Upper lobe of left lung (tissue), 6 donors: ENCODE measurements at regions not wholly inside any gene's neighbourhood (a gene's known extent, or its start where the extent isn't known, plus 50 kb on each side); places are given as distances from the start of the nearest gene placed in this dataset.
"Not testable (repeated sequence)": the region's sequence is repeated elsewhere in the genome, so short reads cannot be mapped to it uniquely, and the experiment has no call there.

Experiments used
- ATAC-seq, 2 donors: fragments of 200-7000 bp; cut with Tn5 transposase; one replicate each; pipeline ENCODE4 v1.9.1; 2022; ENCODE audit warnings: mild to moderate bottlenecking in 2 of 2, moderate library complexity in 2 of 2; ENCODE audit not compliant: low FRiP score in 2 of 2
- DNase-seq, 2 donors: peaks; one replicate each; pipeline ENCODE4 v3.0.0-alpha.2; 2019 to 2020
- H3K27ac ChIP-seq, 4 donors: fragments of 200-600 bp; sonication (generic); one replicate each; pipeline ENCODE4 v1.5.1; 2016 to 2019
- H3K27me3 ChIP-seq, 4 donors: fragments of 200-600 bp; sonication (generic); one replicate each; pipeline ENCODE4 v1.5.1; 2017 to 2019
- H3K36me3 ChIP-seq, 4 donors: fragments of 200-600 bp; sonication (generic); one replicate each; pipeline ENCODE4 v1.5.1; 2016 to 2019
- H3K4me1 ChIP-seq, 4 donors: fragments of 200-600 bp; sonication (generic); one replicate each; pipeline ENCODE4 v1.5.1; 2018 to 2019
- H3K4me3 ChIP-seq, 4 donors: fragments of 200-600 bp; sonication (generic); one replicate each; pipeline ENCODE4 v1.5.1; 2017 to 2019; ENCODE audit warnings: mild to moderate bottlenecking in 2 of 4, moderate library complexity in 1 of 4
- H3K9me3 ChIP-seq, 4 donors: fragments of 200-600 bp; sonication (generic); one replicate each; pipeline ENCODE4 v1.5.1; 2018 to 2019
- CTCF ChIP-seq, 6 experiments: fragments of 450-650 bp in 4 of 6; fragments of 200-600 bp in 2 of 6; sonication (generic) in 2 of 6; IDR thresholded peaks; one replicate each; pipeline ENCODE4 v1.5.1; 2016 to 2019; ENCODE audit warnings: antibody characterized with exemption in 6 of 6
- EP300 ChIP-seq, 4 donors: sonication (generic); formaldehyde crosslinking; IDR thresholded peaks; one replicate each; pipeline ENCODE4 v1.5.1; 2017; ENCODE audit warnings: antibody characterized with exemption in 4 of 4, control low read depth in 2 of 4
- POLR2A ChIP-seq, 4 donors: fragments of 450-650 bp; IDR thresholded peaks; one replicate each; pipeline ENCODE4 v1.5.1; 2016 to 2017; ENCODE audit warnings: antibody characterized with exemption in 4 of 4, mild to moderate bottlenecking in 2 of 4
- POLR2AphosphoS5 ChIP-seq, 2 donors: sonication (generic); formaldehyde crosslinking; IDR thresholded peaks; one replicate each; pipeline ENCODE4 v1.5.1; 2017; ENCODE audit warnings: antibody characterized with exemption in 2 of 2
- WGBS, 2 donors: methylation state at CpG; one replicate each; pipeline ENCODE4 v1.1.5; 2017 to 2018; 5-methylcytosine and 5-hydroxymethylcytosine counted together
- donor health status: DM: no; HTN: no; CAD: no; lungs with moderate emphysema.
- donor health status: DM: no; HTN: yes; CAD: no; lungs with severe emphysema.

GRCh38 chr3:56940321-56940720, 120.1 kb upstream of the SPATA12 start:
- 74 to 77% methylated on average over 4 of the region's 4 CpGs for WGBS, 2 donors
- Histone ChIP-seq H3K27ac (no peak overlapping the region), H3K9me3 (peaks cover 0 to 3% (median 0%) of the 10 kb centered on the region in 4 donors), H3K4me3 (no peak overlapping the region), H3K27me3 (no peaks in the 10 kb centered on the region), H3K4me1 (peaks cover 0 to 10% (median 0%) of the 10 kb centered on the region in 4 donors), H3K36me3 (no peaks in the 10 kb centered on the region)
- TF ChIP-seq POLR2A (IDR thresholded peaks at IDR 0.05) (no peak), EP300 (IDR thresholded peaks at IDR 0.05) (no peak), POLR2AphosphoS5 (IDR thresholded peaks at IDR 0.05) (no peak), CTCF (IDR thresholded peaks at IDR 0.05) (no peak)
- DNase-seq: no peak
- ATAC-seq: no peak

DNA sequence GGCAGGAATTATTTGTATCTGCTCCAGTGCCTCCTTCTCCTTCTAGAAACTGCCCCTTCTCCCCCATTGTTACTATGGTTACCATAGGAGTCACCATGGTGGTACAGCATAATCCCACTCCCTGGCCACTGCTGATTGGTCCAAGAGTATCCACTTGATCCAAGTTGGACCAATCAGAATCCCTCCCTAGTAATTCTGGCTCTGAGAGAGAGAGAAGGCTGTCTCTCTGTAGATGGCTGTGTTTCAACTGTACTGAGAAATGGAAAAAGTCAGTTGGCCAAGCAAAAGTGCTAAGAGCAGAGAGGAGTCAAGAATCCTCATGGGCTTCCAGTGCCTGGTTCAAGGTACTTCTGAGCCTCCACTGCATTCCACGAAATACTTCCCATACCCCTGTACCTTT, 120.6 kb upstream of the SPATA12 start:
- no peaks in the 10 kb centered on the region for H3K9me3 ChIP-seq
- H3K36me3 ChIP-seq: no peaks in the 10 kb centered on the region
- TF ChIP-seq POLR2AphosphoS5 (IDR thresholded peaks at IDR 0.05) (no peak), POLR2A (IDR thresholded peaks at IDR 0.05) (no peak), EP300 (IDR thresholded peaks at IDR 0.05) (no peak)
- H3K4me1 ChIP-seq: peaks cover 0 to 10% (median 0%) of the 10 kb centered on the region in 4 donors
- no peaks in the 10 kb centered on the region for H3K27me3 ChIP-seq
- ATAC-seq (no peak), DNase-seq (no peak)
- no peak overlapping the region for H3K27ac ChIP-seq
- WGBS, 2 donors: 75 to 79% methylated on average over 1 of the region's 1 CpG
- H3K4me3 ChIP-seq: no peak overlapping the region

DNA sequence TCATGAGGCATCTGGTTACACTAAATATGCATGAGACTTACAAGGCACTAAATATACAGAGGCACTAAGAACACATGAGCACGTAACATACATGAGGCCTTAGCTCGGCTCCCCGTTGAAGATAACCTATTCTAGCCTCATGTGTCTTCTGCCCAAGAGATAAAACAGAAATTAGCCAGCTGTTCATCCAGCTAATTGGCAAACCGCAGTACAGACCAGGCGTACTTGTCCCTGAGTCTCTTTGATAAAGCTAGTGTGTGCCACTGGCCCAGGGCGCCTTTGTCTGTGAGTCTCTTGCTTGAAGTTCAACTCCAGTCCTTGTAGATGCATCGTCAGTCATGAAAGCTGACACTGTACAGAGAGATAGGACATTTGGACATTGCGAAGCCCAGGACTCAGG, 121.9 kb upstream of the SPATA12 start:
- TF ChIP-seq POLR2AphosphoS5 (IDR thresholded peaks at IDR 0.05): no peak
- no peak for TF ChIP-seq POLR2A (IDR thresholded peaks at IDR 0.05)
- no peak for TF ChIP-seq CTCF (IDR thresholded peaks at IDR 0.05)
- no peak for TF ChIP-seq EP300 (IDR thresholded peaks at IDR 0.05)
- Histone ChIP-seq H3K4me1 (peaks cover 0 to 10% (median 0%) of the 10 kb centered on the region in 4 donors), H3K27ac (no peak overlapping the region), H3K9me3 (no peaks in the 10 kb centered on the region), H3K36me3 (no peaks in the 10 kb centered on the region), H3K4me3 (no peak overlapping the region), H3K27me3 (no peaks in the 10 kb centered on the region)
- DNase-seq: no peak
- WGBS, 2 donors: 88 to 97% methylated on average over 8 of the region's 8 CpGs
- ATAC-seq: no peak

- Histone ChIP-seq H3K27ac (no peak overlapping the region), H3K9me3 (no peaks in the 10 kb centered on the region), H3K4me3 (no peak overlapping the region), H3K36me3 (no peaks in the 10 kb centered on the region), H3K4me1 (peaks cover 0 to 8% (median 0%) of the 10 kb centered on the region in 4 donors), H3K27me3 (no peaks in the 10 kb centered on the region)
- TF ChIP-seq EP300 (IDR thresholded peaks at IDR 0.05) (no peak), POLR2A (IDR thresholded peaks at IDR 0.05) (no peak), CTCF (IDR thresholded peaks at IDR 0.05) (no peak), POLR2AphosphoS5 (IDR thresholded peaks at IDR 0.05) (no peak)
- DNase-seq: no peak
- ATAC-seq: no peak
Observed at GRCh38 chr3:56937580-56937979, 122.9 kb upstream of the SPATA12 start.

DNA sequence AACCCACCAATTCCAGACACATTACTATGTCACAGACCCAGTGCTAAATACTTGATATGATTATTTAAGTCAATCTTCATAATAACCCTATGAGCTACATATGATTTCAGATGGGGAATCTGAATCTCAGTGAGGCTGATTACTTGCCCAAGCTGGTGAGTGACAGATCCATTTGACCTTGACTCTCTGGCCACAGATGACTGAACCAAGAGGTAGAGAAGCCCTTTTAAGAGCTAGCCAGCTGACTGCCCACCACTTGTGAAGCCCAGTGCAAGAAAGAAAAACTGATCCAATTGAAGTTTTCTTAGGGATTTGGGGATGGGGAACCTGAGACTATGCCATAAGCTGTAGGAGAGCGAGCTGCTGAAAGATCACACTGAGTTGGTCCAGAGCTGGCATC, 124.7 kb upstream of the SPATA12 start:
- Histone ChIP-seq H3K36me3 (no peaks in the 10 kb centered on the region), H3K9me3 (no peaks in the 10 kb centered on the region), H3K27me3 (no peaks in the 10 kb centered on the region), H3K27ac (no peak overlapping the region), H3K4me3 (no peak overlapping the region), H3K4me1 (peaks cover 0 to 4% (median 0%) of the 10 kb centered on the region in 4 donors)
- TF ChIP-seq CTCF (IDR thresholded peaks at IDR 0.05) (no peak), EP300 (IDR thresholded peaks at IDR 0.05) (no peak), POLR2A (IDR thresholded peaks at IDR 0.05) (no peak), POLR2AphosphoS5 (IDR thresholded peaks at IDR 0.05) (no peak)
- WGBS, 2 donors: 100% methylated on average over 1 of the region's 1 CpG
- ATAC-seq (no peak), DNase-seq (no peak)

- WGBS, 2 donors: 91 to 100% methylated on average over 4 to 26 of the region's 26 CpGs
- ATAC-seq: not testable (repeated sequence)
Observed at GRCh38 chr3:56934481-56934880, 126.0 kb upstream of the SPATA12 start.

More at GRCh38 chr3:56934481-56934880, 126.0 kb upstream of the SPATA12 start:
- not testable (repeated sequence) for H3K27me3 ChIP-seq, H3K9me3 ChIP-seq, H3K4me3 ChIP-seq, H3K36me3 ChIP-seq, H3K27ac ChIP-seq, H3K4me1 ChIP-seq
- DNase-seq: peak in 1 of 2 donors; percentile 70
